H1 (cell line): ENCODE measurements at regions not wholly inside any gene's neighbourhood (a gene's known extent, or its start where the extent isn't known, plus 50 kb on each side); places are given as distances from the start of the nearest gene placed in this dataset.

ENCODE experiments used
- CHD7 ChIP-seq: fragments of 300-600 bp; sonication (generic); IDR thresholded peaks from 2 replicates; pipeline ENCODE4 v1.7.1; 2012; ENCODE audit warnings: low read length, moderate library complexity, mild to moderate bottlenecking, inconsistent platforms; ENCODE audit not compliant: insufficient replicate concordance
- HDAC2 ChIP-seq, 2 experiments: fragments of 300-600 bp in 1 of 2; sonication (generic) in 1 of 2; IDR thresholded peaks; 2 replicates each; pipeline ENCODE4 v1.6.1; 2011 to 2012; ENCODE audit warnings: low read depth in 2 of 2, low read length in 2 of 2, mild to moderate bottlenecking in 2 of 2, moderate library complexity in 2 of 2, borderline replicate concordance in 1 of 2, inconsistent platforms in 1 of 2
- JUND ChIP-seq: IDR thresholded peaks from 2 replicates; pipeline ENCODE4 v1.6.1; 2011; ENCODE audit warnings: mild to moderate bottlenecking, improper control_type of control experiment, low read length
- MAFK ChIP-seq: IDR thresholded peaks from 2 replicates; pipeline ENCODE4 v1.6.1; 2012; ENCODE audit warnings: low read depth, mild to moderate bottlenecking, improper control_type of control experiment, low read length
- SP1 ChIP-seq: IDR thresholded peaks from 2 replicates; pipeline ENCODE4 v1.6.1; 2011; ENCODE audit warnings: low read depth, low read length

GRCh38 chr14:30500222-30500621 is 58.7 kb upstream of the G2E3 start (continued):
- TF ChIP-seq CHD7: no peak
- TF ChIP-seq SP1: no peak
- TF ChIP-seq JUND: no peak
- no peak for TF ChIP-seq MAFK
- no peak for TF ChIP-seq HDAC2 (IDR thresholded peaks at IDR 0.05; ENCODE audit: borderline replicate concordance in 1 of 2, low read depth in 2 of 2, low read length in 2 of 2)
